Panc1 (cell line): ENCODE measurements at regions not wholly inside any gene's neighbourhood (a gene's known extent, or its start where the extent isn't known, plus 50 kb on each side); places are given as distances from the start of the nearest gene placed in this dataset.

ENCODE experiments used
- ATAC-seq: fragments of 200-7000 bp; cut with Tn5 transposase; 2 replicates; pipeline ENCODE4 v1.9.1; 2020; ENCODE audit warnings: mild to moderate bottlenecking, moderate library complexity
- BruUV-seq: library from RNA; stranded (reverse); fragments of 400-500 nt; replicated peaks from 2 replicates; lab custom pipeline; 2021; lab: Mats Ljungman, UMichigan
- CTCF ChIA-PET: fragments of 300-600 bp; sonication (Branson Sonifier 250); formaldehyde crosslinking; loops from one replicate; lab custom pipeline; 2022; ENCODE audit warnings: antibody characterized with exemption; lab: Charles Lee
- POLR2A ChIA-PET: fragments of 300-600 bp; sonication (Branson Sonifier 250); formaldehyde crosslinking; loops from one replicate; lab custom pipeline; 2022; ENCODE audit warnings: antibody characterized with exemption; lab: Charles Lee
- DNase-seq: peaks from one replicate; pipeline ENCODE4 v3.0.0-alpha.2; 2010; ENCODE audit warnings: low read depth, low spot score
- H3K27ac ChIP-seq: 2 replicates; pipeline ENCODE4 v1.5.1; 2011; ENCODE audit warnings: mild to moderate bottlenecking, low read length, inconsistent platforms
- H3K27me3 ChIP-seq: fragments of 200-500 bp; sonication (Bioruptor generic); 2 replicates; pipeline ENCODE4 v1.6.0; 2014; ENCODE audit warnings: low read length, inconsistent platforms; ENCODE audit not compliant: control insufficient read depth, insufficient read depth
- H3K36me3 ChIP-seq: fragments of 200-500 bp; sonication (Bioruptor generic); 2 replicates; pipeline ENCODE4 v1.5.1; 2014; ENCODE audit warnings: inconsistent platforms, mild to moderate bottlenecking, low read length, moderate library complexity; ENCODE audit not compliant: control insufficient read depth, insufficient read depth
- H3K4me1 ChIP-seq: 2 replicates; pipeline ENCODE4 v1.5.1; 2011; ENCODE audit warnings: inconsistent platforms, mild to moderate bottlenecking, low read length, moderate library complexity; ENCODE audit not compliant: control insufficient read depth, insufficient read depth
- H3K4me3 ChIP-seq, 2 experiments: 2 replicates each; pipeline ENCODE4 v1.5.1; 2011 to 2012; ENCODE audit warnings: low read depth in 2 of 2, low read length in 2 of 2, mild to moderate bottlenecking in 2 of 2, inconsistent platforms in 1 of 2, moderate library complexity in 1 of 2
- H3K9me3 ChIP-seq: fragments of 200-500 bp; sonication (Bioruptor generic); 2 replicates; pipeline ENCODE4 v1.5.1; 2014; ENCODE audit warnings: low read depth, mild to moderate bottlenecking, inconsistent platforms, low read length, moderate library complexity; ENCODE audit not compliant: control insufficient read depth, insufficient read depth
- CTCF ChIP-seq: fragments of 450-650 bp; IDR thresholded peaks from 2 replicates; pipeline ENCODE4 v1.5.1; 2017; ENCODE audit warnings: mild to moderate bottlenecking
- POLR2AphosphoS5 ChIP-seq: IDR thresholded peaks from 2 replicates; pipeline ENCODE4 v1.6.1; 2012; ENCODE audit warnings: mild to moderate bottlenecking, low read depth, low read length, moderate library complexity
- REST ChIP-seq, 2 experiments: IDR thresholded peaks; 2 replicates each; pipeline ENCODE4 v1.6.1; 2011 to 2012; ENCODE audit warnings: low read depth in 2 of 2, control low read depth in 1 of 2, low read length in 1 of 2, mild to moderate bottlenecking in 1 of 2, moderate library complexity in 1 of 2; ENCODE audit not compliant: insufficient read depth in 1 of 2
- SIN3A ChIP-seq: IDR thresholded peaks from 2 replicates; pipeline ENCODE4 v1.6.1; 2012; ENCODE audit warnings: low read depth, mild to moderate bottlenecking, low read length, moderate library complexity, borderline replicate concordance; ENCODE audit not compliant: insufficient read depth
- TCF7L2 ChIP-seq: IDR thresholded peaks from 2 replicates; pipeline ENCODE4 v1.6.1; 2011; ENCODE audit warnings: mild to moderate bottlenecking, low read depth, low read length, inconsistent platforms
- in situ Hi-C: cut with HindIII; loops from 2 replicates; pipeline ENCODE4 v1.10.0; 2016; ENCODE audit warnings: low sequenced_read_pairs, low pct_unique_long_range_greater_than_20kb
- intact Hi-C: fragments of 100-400 bp; cut with micrococcal nuclease; formaldehyde crosslinking; loops from one replicate; pipeline ENCODE4 v1.10.0; 2022; ENCODE audit not compliant: unreplicated experiment

GRCh38 chr2:105177008-105177407 is 64.5 kb upstream of the GPR45 start:
- no TSS peak for BruUV-seq

GRCh38 chr2:105177536-105178254 is 63.8 kb upstream of the GPR45 start:
- Histone ChIP-seq H3K36me3 (no peaks in the 10 kb centered on the region), H3K4me3 (no peak overlapping the region), H3K27ac (no peak overlapping the region), H3K9me3 (no peaks in the 10 kb centered on the region), H3K27me3 (peaks cover 7% of the 10 kb centered on the region), H3K4me1 (peaks cover 4% of the 10 kb centered on the region; the same call in 1 of the 2 replicates)
- no TSS peak for BruUV-seq
- ATAC-seq (no peak), DNase-seq (no peak)
- TF ChIP-seq TCF7L2 (no peak), SIN3A (no peak), CTCF (no peak)
- intact Hi-C loops, result no loop called here
- CTCF ChIA-PET, result no interaction called here
- in situ Hi-C loops, result no loop called here
- POLR2A ChIA-PET, result no interaction called here

More at GRCh38 chr2:105177008-105177407, 64.5 kb upstream of the GPR45 start:
- no peak for TF ChIP-seq CTCF
- no peak for TF ChIP-seq SIN3A
- no peak for TF ChIP-seq REST (IDR thresholded peaks at IDR 0.05; ENCODE audit: insufficient read depth in 1 of 2, low read depth in 2 of 2, low read length in 1 of 2)
- TF ChIP-seq TCF7L2, result no peak
- no peak for TF ChIP-seq POLR2AphosphoS5
- intact Hi-C loops, result no loop called here
- H3K27ac ChIP-seq, result no peak overlapping the region
- ChIA-PET CTCF (no interaction called here), POLR2A (no interaction called here)
- H3K4me1 ChIP-seq, result peaks cover 4% of the 10 kb centered on the region; the same call in 1 of the 2 replicates
- no peak for DNase-seq
- H3K9me3 ChIP-seq, result no peaks in the 10 kb centered on the region
- no peaks in the 10 kb centered on the region for H3K36me3 ChIP-seq
- H3K4me3 ChIP-seq, result no peak overlapping the region
- in situ Hi-C loops, result no loop called here
- peaks cover 7% of the 10 kb centered on the region for H3K27me3 ChIP-seq
- no peak for ATAC-seq
